ENCODE measurements at regions not wholly inside any gene's neighbourhood (a gene's known extent, or its start where the extent isn't known, plus 50 kb on each side); places are given as distances from the start of the nearest gene placed in this dataset.

DNA sequence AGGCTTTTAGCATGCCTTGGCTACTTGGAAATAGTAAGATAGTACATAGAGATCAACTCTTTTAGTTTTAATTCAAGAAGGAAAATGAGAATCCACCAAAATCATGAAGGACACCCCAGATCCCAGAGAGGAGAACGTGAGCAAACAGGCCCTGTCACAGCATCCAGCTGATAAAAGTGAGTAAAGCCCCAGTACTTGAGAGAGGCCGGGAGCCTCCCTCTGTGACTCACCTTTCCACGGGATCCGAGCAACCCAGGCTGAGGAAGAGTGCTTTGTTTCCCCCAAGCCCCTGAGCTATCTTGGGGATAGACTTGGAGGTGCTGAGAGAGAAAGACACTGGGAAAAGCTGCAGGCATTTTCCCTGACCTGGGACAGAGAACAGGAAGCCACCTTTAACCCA, 238.6 kb downstream of the DUSP10 start:
- no peak for DNase-seq (ENCODE audit: low read depth in 1 of 2, low spot score in 1 of 2)
- TF ChIP-seq SPI1 (IDR thresholded peaks at IDR 0.05; ENCODE audit: borderline replicate concordance, low read depth) (no peak), GABPA (IDR thresholded peaks at IDR 0.05; ENCODE audit: low read depth) (no peak), POLR2AphosphoS5 (IDR thresholded peaks at IDR 0.05; ENCODE audit: low read depth) (no peak)
- TF ChIP-seq, protein P1, sequence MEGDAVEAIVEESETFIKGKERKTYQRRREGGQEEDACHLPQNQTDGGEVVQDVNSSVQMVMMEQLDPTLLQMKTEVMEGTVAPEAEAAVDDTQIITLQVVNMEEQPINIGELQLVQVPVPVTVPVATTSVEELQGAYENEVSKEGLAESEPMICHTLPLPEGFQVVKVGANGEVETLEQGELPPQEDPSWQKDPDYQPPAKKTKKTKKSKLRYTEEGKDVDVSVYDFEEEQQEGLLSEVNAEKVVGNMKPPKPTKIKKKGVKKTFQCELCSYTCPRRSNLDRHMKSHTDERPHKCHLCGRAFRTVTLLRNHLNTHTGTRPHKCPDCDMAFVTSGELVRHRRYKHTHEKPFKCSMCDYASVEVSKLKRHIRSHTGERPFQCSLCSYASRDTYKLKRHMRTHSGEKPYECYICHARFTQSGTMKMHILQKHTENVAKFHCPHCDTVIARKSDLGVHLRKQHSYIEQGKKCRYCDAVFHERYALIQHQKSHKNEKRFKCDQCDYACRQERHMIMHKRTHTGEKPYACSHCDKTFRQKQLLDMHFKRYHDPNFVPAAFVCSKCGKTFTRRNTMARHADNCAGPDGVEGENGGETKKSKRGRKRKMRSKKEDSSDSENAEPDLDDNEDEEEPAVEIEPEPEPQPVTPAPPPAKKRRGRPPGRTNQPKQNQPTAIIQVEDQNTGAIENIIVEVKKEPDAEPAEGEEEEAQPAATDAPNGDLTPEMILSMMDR (IDR thresholded peaks at IDR 0.05; ENCODE audit: insufficient read depth, low read length) = no peak
- TF ChIP-seq, protein P2, sequence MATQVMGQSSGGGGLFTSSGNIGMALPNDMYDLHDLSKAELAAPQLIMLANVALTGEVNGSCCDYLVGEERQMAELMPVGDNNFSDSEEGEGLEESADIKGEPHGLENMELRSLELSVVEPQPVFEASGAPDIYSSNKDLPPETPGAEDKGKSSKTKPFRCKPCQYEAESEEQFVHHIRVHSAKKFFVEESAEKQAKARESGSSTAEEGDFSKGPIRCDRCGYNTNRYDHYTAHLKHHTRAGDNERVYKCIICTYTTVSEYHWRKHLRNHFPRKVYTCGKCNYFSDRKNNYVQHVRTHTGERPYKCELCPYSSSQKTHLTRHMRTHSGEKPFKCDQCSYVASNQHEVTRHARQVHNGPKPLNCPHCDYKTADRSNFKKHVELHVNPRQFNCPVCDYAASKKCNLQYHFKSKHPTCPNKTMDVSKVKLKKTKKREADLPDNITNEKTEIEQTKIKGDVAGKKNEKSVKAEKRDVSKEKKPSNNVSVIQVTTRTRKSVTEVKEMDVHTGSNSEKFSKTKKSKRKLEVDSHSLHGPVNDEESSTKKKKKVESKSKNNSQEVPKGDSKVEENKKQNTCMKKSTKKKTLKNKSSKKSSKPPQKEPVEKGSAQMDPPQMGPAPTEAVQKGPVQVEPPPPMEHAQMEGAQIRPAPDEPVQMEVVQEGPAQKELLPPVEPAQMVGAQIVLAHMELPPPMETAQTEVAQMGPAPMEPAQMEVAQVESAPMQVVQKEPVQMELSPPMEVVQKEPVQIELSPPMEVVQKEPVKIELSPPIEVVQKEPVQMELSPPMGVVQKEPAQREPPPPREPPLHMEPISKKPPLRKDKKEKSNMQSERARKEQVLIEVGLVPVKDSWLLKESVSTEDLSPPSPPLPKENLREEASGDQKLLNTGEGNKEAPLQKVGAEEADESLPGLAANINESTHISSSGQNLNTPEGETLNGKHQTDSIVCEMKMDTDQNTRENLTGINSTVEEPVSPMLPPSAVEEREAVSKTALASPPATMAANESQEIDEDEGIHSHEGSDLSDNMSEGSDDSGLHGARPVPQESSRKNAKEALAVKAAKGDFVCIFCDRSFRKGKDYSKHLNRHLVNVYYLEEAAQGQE (IDR thresholded peaks at IDR 0.05; ENCODE audit: insufficient replicate concordance, low read depth) = no peak
- H3K27ac ChIP-seq (replicated peaks) = no peak overlapping the region
- H3K27me3 ChIP-seq (ENCODE audit: insufficient read depth, poor library complexity, severe bottlenecking) = no peaks in the 10 kb centered on the region
- no peak overlapping the region for H3K4me3 ChIP-seq (replicated peaks; ENCODE audit: insufficient read depth, low read length)

GRCh38 chr1:221509575-221510355, 232.1 kb downstream of the DUSP10 start:
- no peak overlapping the region for H3K4me3 ChIP-seq (replicated peaks; ENCODE audit: insufficient read depth, low read length)
- no peaks in the 10 kb centered on the region for H3K27me3 ChIP-seq (ENCODE audit: insufficient read depth, poor library complexity, severe bottlenecking)
- DNase-seq (ENCODE audit: low read depth in 1 of 2, low spot score in 1 of 2) = no peak
- H3K27ac ChIP-seq (replicated peaks) = no peak overlapping the region
- TF ChIP-seq SPI1 (IDR thresholded peaks at IDR 0.05; ENCODE audit: borderline replicate concordance, low read depth) (no peak), POLR2AphosphoS5 (IDR thresholded peaks at IDR 0.05; ENCODE audit: low read depth) (no peak), GABPA (IDR thresholded peaks at IDR 0.05; ENCODE audit: low read depth) (no peak)
- TF ChIP-seq, protein P2 (IDR thresholded peaks at IDR 0.05; ENCODE audit: insufficient replicate concordance, low read depth) = no peak
- TF ChIP-seq, protein P1 (IDR thresholded peaks at IDR 0.05; ENCODE audit: insufficient read depth, low read length) = no peak

DNA sequence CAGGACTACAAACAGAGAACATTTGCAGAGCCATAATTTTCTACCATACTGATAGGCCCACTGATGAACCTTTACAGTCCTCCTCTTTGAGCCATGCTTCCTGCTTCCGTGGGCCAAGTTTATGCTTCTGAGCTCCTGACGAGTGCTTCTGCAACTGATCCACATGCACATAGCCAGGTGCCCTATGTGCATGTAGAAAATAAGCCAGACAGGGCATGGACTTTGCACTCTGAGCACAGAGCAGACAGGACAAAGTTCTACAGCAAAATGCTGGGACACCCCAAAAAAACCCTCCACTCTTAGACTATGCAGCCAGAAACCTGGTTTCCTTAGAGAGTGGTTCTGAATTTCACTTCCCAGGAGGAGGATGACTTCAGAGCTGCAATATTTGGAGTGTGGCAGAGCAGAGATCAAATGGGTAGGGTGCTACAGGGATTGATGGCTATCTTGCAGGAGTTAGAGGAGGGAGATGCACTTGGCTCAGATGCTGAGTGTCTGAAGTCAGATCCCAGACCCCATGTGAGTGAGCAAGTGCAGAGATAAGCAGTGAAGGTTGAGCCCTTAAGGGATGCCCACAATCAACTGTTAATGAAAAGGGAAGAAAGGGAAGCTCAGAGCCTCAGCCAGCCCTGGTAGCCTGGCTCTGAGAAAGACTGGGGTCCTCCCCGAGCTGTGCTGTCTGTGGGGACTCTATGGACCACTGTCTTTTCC, 230.9 kb downstream of the DUSP10 start:
- Histone ChIP-seq H3K27me3 (ENCODE audit: insufficient read depth, poor library complexity, severe bottlenecking) (no peaks in the 10 kb centered on the region), H3K4me3 (replicated peaks; ENCODE audit: insufficient read depth, low read length) (no peak overlapping the region), H3K27ac (replicated peaks) (no peak overlapping the region)
- TF ChIP-seq GABPA (IDR thresholded peaks at IDR 0.05; ENCODE audit: low read depth) = no peak
- TF ChIP-seq SPI1 (IDR thresholded peaks at IDR 0.05; ENCODE audit: borderline replicate concordance, low read depth) = no peak
- TF ChIP-seq, protein P2 (IDR thresholded peaks at IDR 0.05; ENCODE audit: insufficient replicate concordance, low read depth) = no peak
- TF ChIP-seq, protein P1 (IDR thresholded peaks at IDR 0.05; ENCODE audit: insufficient read depth, low read length) = no peak
- TF ChIP-seq POLR2AphosphoS5 (IDR thresholded peaks at IDR 0.05; ENCODE audit: low read depth) = no peak
- DNase-seq (ENCODE audit: low read depth in 1 of 2, low spot score in 1 of 2) = no peak
